ENCODE measurements at regions not wholly inside any gene's neighbourhood (a gene's known extent, or its start where the extent isn't known, plus 50 kb on each side); places are given as distances from the start of the nearest gene placed in this dataset.

GRCh38 chr3:159654183-159655134 lies 334.2 kb upstream of the IL12A start:
- no peaks in the 10 kb centered on the region for H3K27me3 ChIP-seq (ENCODE audit: control insufficient read depth, insufficient read depth, low read length)
- H3K36me3 ChIP-seq (ENCODE audit: insufficient read depth, low read length), result no peaks in the 10 kb centered on the region
- no peak overlapping the region for H3K4me2 ChIP-seq (ENCODE audit: low read length)
- H3K9me3 ChIP-seq (replicated peaks; ENCODE audit: low read length), result no peaks in the 10 kb centered on the region
- no peak overlapping the region for H3K4me3 ChIP-seq (ENCODE audit: low read length)
- H3K4me1 ChIP-seq (ENCODE audit: control insufficient read depth, insufficient read depth, low read length), result no peaks in the 10 kb centered on the region
- no peak overlapping the region for H3K9ac ChIP-seq (ENCODE audit: low read depth, low read length)

- H3K4me1 ChIP-seq (ENCODE audit: control insufficient read depth, insufficient read depth, low read length), result no peaks in the 10 kb centered on the region
- no peak overlapping the region for H3K4me2 ChIP-seq (ENCODE audit: low read length)
- no peaks in the 10 kb centered on the region for H3K27me3 ChIP-seq (ENCODE audit: control insufficient read depth, insufficient read depth, low read length)
- H3K36me3 ChIP-seq (ENCODE audit: insufficient read depth, low read length), result no peaks in the 10 kb centered on the region
- no peak overlapping the region for H3K9ac ChIP-seq (ENCODE audit: low read depth, low read length)
- no peak overlapping the region for H3K4me3 ChIP-seq (ENCODE audit: low read length)
- no peaks in the 10 kb centered on the region for H3K9me3 ChIP-seq (replicated peaks; ENCODE audit: low read length)
These were observed 333.4 kb upstream of the IL12A start for GRCh38 chr3:159655202-159655601.

- Histone ChIP-seq H3K9me3 (replicated peaks; ENCODE audit: low read length) (no peaks in the 10 kb centered on the region), H3K9ac (ENCODE audit: low read depth, low read length) (no peak overlapping the region), H3K4me3 (ENCODE audit: low read length) (no peak overlapping the region), H3K27me3 (ENCODE audit: control insufficient read depth, insufficient read depth, low read length) (no peaks in the 10 kb centered on the region), H3K4me2 (ENCODE audit: low read length) (no peak overlapping the region), H3K4me1 (ENCODE audit: control insufficient read depth, insufficient read depth, low read length) (no peaks in the 10 kb centered on the region), H3K36me3 (ENCODE audit: insufficient read depth, low read length) (no peaks in the 10 kb centered on the region)
These were observed 331.5 kb upstream of the IL12A start for GRCh38 chr3:159657176-159657575.

GRCh38 chr3:159657629-159658028 lies 331.0 kb upstream of the IL12A start:
- no peak overlapping the region for H3K4me3 ChIP-seq (ENCODE audit: low read length)
- H3K9ac ChIP-seq (ENCODE audit: low read depth, low read length), result no peak overlapping the region
- no peaks in the 10 kb centered on the region for H3K4me1 ChIP-seq (ENCODE audit: control insufficient read depth, insufficient read depth, low read length)
- no peaks in the 10 kb centered on the region for H3K27me3 ChIP-seq (ENCODE audit: control insufficient read depth, insufficient read depth, low read length)
- no peaks in the 10 kb centered on the region for H3K36me3 ChIP-seq (ENCODE audit: insufficient read depth, low read length)
- H3K4me2 ChIP-seq (ENCODE audit: low read length), result no peak overlapping the region
- H3K9me3 ChIP-seq (replicated peaks; ENCODE audit: low read length), result no peaks in the 10 kb centered on the region

GRCh38 chr3:159660326-159660725 lies 328.3 kb upstream of the IL12A start:
- H3K4me1 ChIP-seq (ENCODE audit: control insufficient read depth, insufficient read depth, low read length), result no peaks in the 10 kb centered on the region
- H3K9me3 ChIP-seq (replicated peaks; ENCODE audit: low read length), result no peaks in the 10 kb centered on the region
- H3K4me3 ChIP-seq (ENCODE audit: low read length), result no peak overlapping the region
- no peak overlapping the region for H3K9ac ChIP-seq (ENCODE audit: low read depth, low read length)
- H3K36me3 ChIP-seq (ENCODE audit: insufficient read depth, low read length), result no peaks in the 10 kb centered on the region
- no peaks in the 10 kb centered on the region for H3K27me3 ChIP-seq (ENCODE audit: control insufficient read depth, insufficient read depth, low read length)
- no peak overlapping the region for H3K4me2 ChIP-seq (ENCODE audit: low read length)

- no peak overlapping the region for H3K9ac ChIP-seq (ENCODE audit: low read depth, low read length)
- no peaks in the 10 kb centered on the region for H3K27me3 ChIP-seq (ENCODE audit: control insufficient read depth, insufficient read depth, low read length)
- H3K4me3 ChIP-seq (ENCODE audit: low read length), result no peak overlapping the region
- no peaks in the 10 kb centered on the region for H3K36me3 ChIP-seq (ENCODE audit: insufficient read depth, low read length)
- H3K4me2 ChIP-seq (ENCODE audit: low read length), result no peak overlapping the region
- H3K4me1 ChIP-seq (ENCODE audit: control insufficient read depth, insufficient read depth, low read length), result no peaks in the 10 kb centered on the region
- H3K9me3 ChIP-seq (replicated peaks; ENCODE audit: low read length), result no peaks in the 10 kb centered on the region
These were observed 327.7 kb upstream of the IL12A start for GRCh38 chr3:159660901-159661300.

GRCh38 chr3:159662549-159662948 lies 326.1 kb upstream of the IL12A start:
- H3K9ac ChIP-seq (ENCODE audit: low read depth, low read length), result no peak overlapping the region
- H3K9me3 ChIP-seq (replicated peaks; ENCODE audit: low read length), result no peaks in the 10 kb centered on the region
- no peaks in the 10 kb centered on the region for H3K36me3 ChIP-seq (ENCODE audit: insufficient read depth, low read length)

GRCh38 chr3:159664006-159664405 lies 324.6 kb upstream of the IL12A start:
- Histone ChIP-seq H3K4me3 (ENCODE audit: low read length) (no peak overlapping the region), H3K9me3 (replicated peaks; ENCODE audit: low read length) (no peaks in the 10 kb centered on the region), H3K36me3 (ENCODE audit: insufficient read depth, low read length) (no peaks in the 10 kb centered on the region), H3K4me2 (ENCODE audit: low read length) (no peak overlapping the region), H3K4me1 (ENCODE audit: control insufficient read depth, insufficient read depth, low read length) (no peaks in the 10 kb centered on the region), H3K27me3 (ENCODE audit: control insufficient read depth, insufficient read depth, low read length) (no peaks in the 10 kb centered on the region), H3K9ac (ENCODE audit: low read depth, low read length) (no peak overlapping the region)

More at GRCh38 chr3:159662549-159662948, 326.1 kb upstream of the IL12A start:
- Histone ChIP-seq H3K4me2 (ENCODE audit: low read length) (no peak overlapping the region), H3K27me3 (ENCODE audit: control insufficient read depth, insufficient read depth, low read length) (no peaks in the 10 kb centered on the region), H3K4me3 (ENCODE audit: low read length) (no peak overlapping the region), H3K4me1 (ENCODE audit: control insufficient read depth, insufficient read depth, low read length) (no peaks in the 10 kb centered on the region)

GRCh38 chr3:159664653-159665052 lies 324.0 kb upstream of the IL12A start:
- H3K9me3 ChIP-seq (replicated peaks; ENCODE audit: low read length), result no peaks in the 10 kb centered on the region
- no peak overlapping the region for H3K9ac ChIP-seq (ENCODE audit: low read depth, low read length)
- no peaks in the 10 kb centered on the region for H3K36me3 ChIP-seq (ENCODE audit: insufficient read depth, low read length)
- no peaks in the 10 kb centered on the region for H3K27me3 ChIP-seq (ENCODE audit: control insufficient read depth, insufficient read depth, low read length)
- H3K4me3 ChIP-seq (ENCODE audit: low read length), result no peak overlapping the region
- H3K4me1 ChIP-seq (ENCODE audit: control insufficient read depth, insufficient read depth, low read length), result no peaks in the 10 kb centered on the region
- H3K4me2 ChIP-seq (ENCODE audit: low read length), result no peak overlapping the region

GRCh38 chr3:159667261-159667660 lies 321.4 kb upstream of the IL12A start:
- Histone ChIP-seq H3K4me3 (ENCODE audit: low read length) (no peak overlapping the region), H3K4me2 (ENCODE audit: low read length) (no peak overlapping the region), H3K9me3 (replicated peaks; ENCODE audit: low read length) (no peaks in the 10 kb centered on the region), H3K4me1 (ENCODE audit: control insufficient read depth, insufficient read depth, low read length) (no peaks in the 10 kb centered on the region), H3K9ac (ENCODE audit: low read depth, low read length) (no peak overlapping the region), H3K27me3 (ENCODE audit: control insufficient read depth, insufficient read depth, low read length) (no peaks in the 10 kb centered on the region), H3K36me3 (ENCODE audit: insufficient read depth, low read length) (no peaks in the 10 kb centered on the region)

GRCh38 chr3:159668461-159668860 lies 320.2 kb upstream of the IL12A start:
- Histone ChIP-seq H3K9me3 (replicated peaks; ENCODE audit: low read length) (no peaks in the 10 kb centered on the region), H3K36me3 (ENCODE audit: insufficient read depth, low read length) (no peaks in the 10 kb centered on the region), H3K4me1 (ENCODE audit: control insufficient read depth, insufficient read depth, low read length) (no peaks in the 10 kb centered on the region), H3K9ac (ENCODE audit: low read depth, low read length) (no peak overlapping the region), H3K4me2 (ENCODE audit: low read length) (no peak overlapping the region), H3K4me3 (ENCODE audit: low read length) (no peak overlapping the region), H3K27me3 (ENCODE audit: control insufficient read depth, insufficient read depth, low read length) (no peaks in the 10 kb centered on the region)

GRCh38 chr3:159668990-159669476 lies 319.6 kb upstream of the IL12A start:
- Histone ChIP-seq H3K9me3 (replicated peaks; ENCODE audit: low read length) (no peaks in the 10 kb centered on the region), H3K4me1 (ENCODE audit: control insufficient read depth, insufficient read depth, low read length) (no peaks in the 10 kb centered on the region), H3K4me2 (ENCODE audit: low read length) (no peak overlapping the region), H3K9ac (ENCODE audit: low read depth, low read length) (no peak overlapping the region), H3K27me3 (ENCODE audit: control insufficient read depth, insufficient read depth, low read length) (no peaks in the 10 kb centered on the region), H3K36me3 (ENCODE audit: insufficient read depth, low read length) (no peaks in the 10 kb centered on the region), H3K4me3 (ENCODE audit: low read length) (no peak overlapping the region)
